HCT116 (cell line): ENCODE measurements at regions not wholly inside any gene's neighbourhood (a gene's known extent, or its start where the extent isn't known, plus 50 kb on each side); places are given as distances from the start of the nearest gene placed in this dataset.

ENCODE experiments used
- ATAC-seq: fragments of 200-7000 bp; cut with Tn5 transposase; 2 replicates; pipeline ENCODE4 v1.9.1; 2020; ENCODE audit warnings: mild to moderate bottlenecking, moderate library complexity
- BruUV-seq: library from RNA; stranded (reverse); fragments of 400-500 nt; replicated peaks from 2 replicates; lab custom pipeline; 2021; lab: Mats Ljungman, UMichigan
- CTCF ChIA-PET: fragments of 300-600 bp; sonication (Branson Sonifier 250); formaldehyde crosslinking; loops from one replicate; lab custom pipeline; 2021; ENCODE audit warnings: antibody characterized with exemption; lab: Charles Lee
- POLR2A ChIA-PET: fragments of 300-600, 350-600 bp; sonication (Branson Sonifier 250); formaldehyde crosslinking; loops from one replicate; lab custom pipeline; 2021; ENCODE audit warnings: antibody characterized with exemption; lab: Charles Lee
- RAD21 ChIA-PET, 2 experiments: fragments of 300-600 bp; sonication (Branson Sonifier 250); formaldehyde crosslinking; loops; one replicate each; lab custom pipeline; 2023; ENCODE audit warnings: low total read pairs in 2 of 2; ENCODE audit not compliant: uncharacterized antibody in 2 of 2, unreplicated experiment in 2 of 2, low non-redundant PET in 1 of 2; lab: Charles Lee
- DNase-seq: peaks from one replicate; pipeline ENCODE4 v3.0.0-alpha.2; 2010; ENCODE audit warnings: low read depth, low spot score
- H2AFZ ChIP-seq: fragments of 200-600 bp; shearing (Covaris generic), sonication (generic); 2 replicates; pipeline ENCODE4 v1.6.1; 2017; ENCODE audit warnings: low read depth, mixed run types, mixed read lengths, antibody characterized with exemption, low read length; ENCODE audit not compliant: poor library complexity, severe bottlenecking
- H3K27ac ChIP-seq: 2 replicates; pipeline ENCODE4 v1.5.1; 2012; ENCODE audit warnings: low read depth, low read length
- H3K27me3 ChIP-seq: fragments of 200-600 bp; sonication (generic); 2 replicates; pipeline ENCODE4 v1.6.1; 2016; ENCODE audit warnings: mixed run types, low read length, mixed read lengths; ENCODE audit not compliant: insufficient read depth
- H3K36me3 ChIP-seq, 2 experiments: fragments of 200-500 bp in 1 of 2; fragments of 200-600 bp in 1 of 2; sonication (Bioruptor generic) in 1 of 2; sonication (generic) in 1 of 2; 2 replicates each; pipeline versions ENCODE4 v1.5.1 to v1.6.1; 2014 to 2016; ENCODE audit warnings: low read length in 2 of 2, inconsistent platforms in 1 of 2, mixed read lengths in 1 of 2, mixed run types in 1 of 2; ENCODE audit not compliant: insufficient read depth in 2 of 2, control insufficient read depth in 1 of 2
- H3K4me1 ChIP-seq, 2 experiments: fragments of 200-600 bp in 1 of 2; sonication (generic) in 1 of 2; 2 replicates each; pipeline versions ENCODE4 v1.5.1 to v1.6.1; 2012 to 2017; ENCODE audit warnings: low read length in 2 of 2, inconsistent platforms in 1 of 2, mild to moderate bottlenecking in 1 of 2, mixed read lengths in 1 of 2, mixed run types in 1 of 2, moderate library complexity in 1 of 2; ENCODE audit not compliant: insufficient read depth in 2 of 2, control insufficient read depth in 1 of 2
- H3K4me2 ChIP-seq: fragments of 200-600 bp; sonication (generic); 2 replicates; pipeline ENCODE4 v1.6.1; 2017; ENCODE audit warnings: mixed run types, low read length, mixed read lengths
- H3K4me3 ChIP-seq, 2 experiments: fragments of 200-600 bp in 1 of 2; sonication (generic) in 1 of 2; replicated peaks in 1 of 2; 2 replicates each; pipeline ENCODE4 v1.5.1; 2011 to 2016; ENCODE audit warnings: low read length in 2 of 2, control low read depth in 1 of 2, low read depth in 1 of 2, mild to moderate bottlenecking in 1 of 2, mixed read lengths in 1 of 2, mixed run types in 1 of 2
- H3K79me2 ChIP-seq: fragments of 200-600 bp; sonication (generic); 2 replicates; pipeline ENCODE4 v1.6.1; 2017; ENCODE audit warnings: mild to moderate bottlenecking, mixed run types, low read length, moderate library complexity, mixed read lengths; ENCODE audit not compliant: insufficient read depth
- H3K9ac ChIP-seq: fragments of 200-600 bp; sonication (generic); 2 replicates; pipeline ENCODE4 v1.6.1; 2016; ENCODE audit warnings: low read length, mixed read lengths
- H3K9me2 ChIP-seq: fragments of 200-600 bp; sonication (generic), shearing (Covaris generic); 2 replicates; pipeline ENCODE4 v1.6.1; 2017; ENCODE audit warnings: mixed run types, mild to moderate bottlenecking, moderate library complexity; ENCODE audit not compliant: insufficient read depth
- H3K9me3 ChIP-seq, 2 experiments: fragments of 200-500 bp in 1 of 2; fragments of 200-600 bp in 1 of 2; sonication (Bioruptor generic) in 1 of 2; sonication (generic) in 1 of 2; 2 replicates each; pipeline ENCODE4 v1.6.1; 2014 to 2017; ENCODE audit warnings: low read length in 2 of 2, mixed read lengths in 2 of 2, inconsistent platforms in 1 of 2, low read depth in 1 of 2, mild to moderate bottlenecking in 1 of 2, mixed run types in 1 of 2, moderate library complexity in 1 of 2; ENCODE audit not compliant: control insufficient read depth in 1 of 2, insufficient read depth in 1 of 2
- H4K20me1 ChIP-seq: fragments of 200-600 bp; sonication (generic), shearing (Covaris generic); 2 replicates; pipeline ENCODE4 v1.6.1; 2017; ENCODE audit warnings: mixed run types, mild to moderate bottlenecking, moderate library complexity; ENCODE audit not compliant: insufficient read depth
- CBX3 ChIP-seq: IDR thresholded peaks from 2 replicates; pipeline ENCODE4 v1.6.1; 2012; ENCODE audit warnings: low read depth
- CTCF ChIP-seq, 3 experiments: fragments of 200-600 bp in 1 of 3; sonication (generic) in 1 of 3; IDR thresholded peaks in 2 of 3; conservative IDR thresholded peaks in 1 of 3; 2 replicates each; pipeline ENCODE4 v1.5.1; 2012 to 2017; ENCODE audit warnings: low read depth in 2 of 3, low read length in 2 of 3, antibody characterized with exemption in 1 of 3, borderline replicate concordance in 1 of 3, control low read depth in 1 of 3, mild to moderate bottlenecking in 1 of 3, mixed read lengths in 1 of 3, mixed run types in 1 of 3, moderate library complexity in 1 of 3; ENCODE audit not compliant: insufficient read depth in 1 of 3
- ELF1 ChIP-seq: IDR thresholded peaks from 2 replicates; pipeline ENCODE4 v1.6.1; 2012; ENCODE audit warnings: low read depth, borderline replicate concordance
- EZH2 ChIP-seq: fragments of 200-600 bp; sonication (generic); IDR thresholded peaks from 2 replicates; pipeline ENCODE4 v1.6.1; 2017; ENCODE audit warnings: antibody characterized with exemption, mixed run types
- FOSL1 ChIP-seq: IDR thresholded peaks from 2 replicates; pipeline ENCODE4 v1.6.1; 2012; ENCODE audit warnings: low read depth
- POLR2AphosphoS5 ChIP-seq: IDR thresholded peaks from 2 replicates; pipeline ENCODE4 v1.6.1; 2011; ENCODE audit warnings: mild to moderate bottlenecking, low read depth, low read length, moderate library complexity
- SP1 ChIP-seq: IDR thresholded peaks from 2 replicates; pipeline ENCODE4 v1.6.1; 2012; ENCODE audit warnings: low read depth
- SRF ChIP-seq: IDR thresholded peaks from 2 replicates; pipeline ENCODE4 v1.6.1; 2012; ENCODE audit warnings: low read depth
- YY1 ChIP-seq: IDR thresholded peaks from 2 replicates; pipeline ENCODE4 v1.6.1; 2011; ENCODE audit warnings: low read length, low read depth, moderate library complexity, mild to moderate bottlenecking; ENCODE audit not compliant: insufficient replicate concordance; ENCODE audit errors: extremely low read depth
- ZBTB33 ChIP-seq: IDR thresholded peaks from 2 replicates; pipeline ENCODE4 v1.6.1; 2011; ENCODE audit warnings: mild to moderate bottlenecking, low read length, moderate library complexity; ENCODE audit not compliant: insufficient replicate concordance; ENCODE audit errors: extremely low read depth
- ZFX ChIP-seq: fragments of 450-650 bp; IDR thresholded peaks from 2 replicates; pipeline ENCODE4 v1.6.1; 2017
- ZNF274 ChIP-seq: fragments of 200-500 bp; sonication (Bioruptor generic); IDR thresholded peaks from 2 replicates; pipeline ENCODE4 v1.6.1; 2014; ENCODE audit warnings: mild to moderate bottlenecking, low read depth, low read length, inconsistent platforms
- intact Hi-C: fragments of 100-400 bp; cut with micrococcal nuclease; formaldehyde crosslinking; loops from 2 replicates; pipeline ENCODE4 v1.10.0; 2022

GRCh38 chr22:27105142-27106025 is 448.0 kb downstream of the MIAT start:
- Histone ChIP-seq H3K27ac (no peak overlapping the region), H3K9me3 (no peaks in the 10 kb centered on the region), H3K9ac (no peak overlapping the region), H2AFZ (no peak overlapping the region), H3K9me2 (no peaks in the 10 kb centered on the region), H3K4me3 (no peak overlapping the region), H3K4me2 (no peak overlapping the region), H3K79me2 (no peaks in the 10 kb centered on the region), H3K27me3 (peaks cover 68% of the 10 kb centered on the region), H3K4me1 (peaks cover 10 to 21% of the 10 kb centered on the region in 2 experiments), H3K36me3 (no peaks in the 10 kb centered on the region), H4K20me1 (no peaks in the 10 kb centered on the region)
- ChIA-PET POLR2A (no interaction called here), CTCF (no interaction called here), RAD21 (no interaction called here)
- no peak for TF ChIP-seq ELF1
- TF ChIP-seq ZBTB33, result no peak
- DNase-seq (no peak), ATAC-seq (no peak)
- intact Hi-C loops, result no loop called here
- BruUV-seq, result no TSS peak

GRCh38 chr22:27106985-27107384 is 449.6 kb downstream of the MIAT start:
- H2AFZ ChIP-seq, result no peak overlapping the region
- RAD21 ChIA-PET, result no interaction called here
- no peaks in the 10 kb centered on the region for H3K36me3 ChIP-seq
- H3K4me3 ChIP-seq, result no peak overlapping the region
- no peak overlapping the region for H3K4me2 ChIP-seq
- intact Hi-C loops, result no loop called here
- no peak for DNase-seq
- no peaks in the 10 kb centered on the region for H3K79me2 ChIP-seq
- CTCF ChIA-PET, result no interaction called here
- no peaks in the 10 kb centered on the region for H4K20me1 ChIP-seq
- POLR2A ChIA-PET, result no interaction called here
- H3K4me1 ChIP-seq, result peaks cover 26 to 37% of the 10 kb centered on the region in 2 experiments
- no peak overlapping the region for H3K27ac ChIP-seq
- no TSS peak for BruUV-seq
- peaks cover 54% of the 10 kb centered on the region for H3K27me3 ChIP-seq
- no peak overlapping the region for H3K9ac ChIP-seq
- H3K9me2 ChIP-seq, result no peaks in the 10 kb centered on the region
- no peak for ATAC-seq
- no peaks in the 10 kb centered on the region for H3K9me3 ChIP-seq
- TF ChIP-seq ELF1 (no peak), ZFX (no peak), YY1 (no peak), SP1 (no peak), ZNF274 (no peak), CTCF (IDR thresholded peaks at IDR 0.05 in 2 of 3, conservative IDR thresholded peaks at IDR 0.05 in 1 of 3; ENCODE audit: borderline replicate concordance in 1 of 3, insufficient read depth in 1 of 3, low read depth in 2 of 3, low read length in 2 of 3) (no peak), ZBTB33 (no peak), CBX3 (no peak), FOSL1 (no peak), POLR2AphosphoS5 (no peak), SRF (no peak), EZH2 (no peak)
